IMR-90 (cell line): ENCODE measurements at regions not wholly inside any gene's neighbourhood (a gene's known extent, or its start where the extent isn't known, plus 50 kb on each side); places are given as distances from the start of the nearest gene placed in this dataset.

ENCODE experiments used
- ATAC-seq: fragments of 200-7000 bp; cut with Tn5 transposase; 2 replicates; pipeline ENCODE4 v1.9.1; 2020; ENCODE audit warnings: low read depth, mild to moderate bottlenecking, moderate library complexity
- BruUV-seq: library from RNA; stranded (reverse); fragments of 400-500 nt; replicated peaks from 2 replicates; lab custom pipeline; 2021; lab: Mats Ljungman, UMichigan
- CTCF ChIA-PET: fragments of 300-600 bp; formaldehyde crosslinking; extraction: SDS; loops from one replicate; lab custom pipeline; 2021; ENCODE audit warnings: antibody characterized with exemption; lab: Yijun Ruan, JAX
- POLR2A ChIA-PET: fragments of 300-600 bp; sonication (Branson Sonifier 250); formaldehyde crosslinking; loops from one replicate; lab custom pipeline; 2022; ENCODE audit warnings: antibody characterized with exemption; ENCODE audit not compliant: unreplicated experiment; lab: Charles Lee
- DNase-seq: peaks from one replicate; pipeline ENCODE4 v3.0.0; 2013
- H2AFZ ChIP-seq: replicated peaks from 2 replicates; pipeline ENCODE3; 2013; ENCODE audit warnings: low read length, mild to moderate bottlenecking; ENCODE audit not compliant: poor library complexity
- H2AK5ac ChIP-seq: 2 replicates; pipeline ENCODE4 v1.6.1; 2013; ENCODE audit warnings: low read depth, low read length, inconsistent platforms
- H2AK9ac ChIP-seq: replicated peaks from 2 replicates; pipeline ENCODE3; 2013; ENCODE audit warnings: mild to moderate bottlenecking, low read depth, low read length, moderate library complexity; ENCODE audit not compliant: poor library complexity
- H2BK120ac ChIP-seq: 2 replicates; pipeline ENCODE4 v1.6.1; 2013; ENCODE audit warnings: low read depth, low read length, inconsistent platforms
- H2BK15ac ChIP-seq: 3 replicates; pipeline ENCODE4 v1.6.1; 2013; ENCODE audit warnings: low read depth, low read length, inconsistent platforms
- H2BK20ac ChIP-seq: 2 replicates; pipeline ENCODE4 v1.6.1; 2013; ENCODE audit warnings: low read depth, mild to moderate bottlenecking, inconsistent platforms, low read length, moderate library complexity
- H2BK5ac ChIP-seq: 2 replicates; pipeline ENCODE4 v1.6.1; 2013; ENCODE audit warnings: mild to moderate bottlenecking, low read depth, low read length, inconsistent platforms; ENCODE audit not compliant: poor library complexity, severe bottlenecking
- H3K14ac ChIP-seq: replicated peaks from 2 replicates; pipeline ENCODE4 v1.6.1; 2013; ENCODE audit warnings: low read depth, low read length, inconsistent platforms
- H3K18ac ChIP-seq: 2 replicates; pipeline ENCODE4 v1.6.1; 2013; ENCODE audit warnings: low read depth, low read length, control low read depth
- H3K23ac ChIP-seq: 2 replicates; pipeline ENCODE4 v1.6.1; 2013; ENCODE audit warnings: low read depth, low read length, inconsistent platforms
- H3K27ac ChIP-seq: 2 replicates; pipeline ENCODE4 v1.5.1; 2013; ENCODE audit warnings: mild to moderate bottlenecking, control low read depth, low read length; ENCODE audit not compliant: insufficient read depth
- H3K27me3 ChIP-seq: 2 replicates; pipeline ENCODE4 v1.6.1; 2013; ENCODE audit warnings: low read length; ENCODE audit not compliant: control insufficient read depth, insufficient read depth
- H3K36me3 ChIP-seq: 2 replicates; pipeline ENCODE4 v1.6.1; 2013; ENCODE audit warnings: low read length, mixed read lengths; ENCODE audit not compliant: control insufficient read depth, insufficient read depth
- H3K4ac ChIP-seq: 2 replicates; pipeline ENCODE4 v1.6.1; 2013; ENCODE audit warnings: low read depth, low read length, inconsistent platforms
- H3K4me1 ChIP-seq: 2 replicates; pipeline ENCODE4 v1.6.1; 2013; ENCODE audit warnings: low read length, mixed read lengths; ENCODE audit not compliant: control insufficient read depth, insufficient read depth
- H3K4me2 ChIP-seq: 2 replicates; pipeline ENCODE4 v1.6.1; 2013; ENCODE audit warnings: low read depth, mild to moderate bottlenecking, control low read depth, low read length, moderate library complexity
- H3K4me3 ChIP-seq: 2 replicates; pipeline ENCODE4 v1.5.1; 2013; ENCODE audit warnings: low read depth, mild to moderate bottlenecking, control low read depth, low read length, moderate library complexity; ENCODE audit not compliant: insufficient read depth
- H3K56ac ChIP-seq: 2 replicates; pipeline ENCODE4 v1.6.1; 2013; ENCODE audit warnings: low read length, inconsistent platforms; ENCODE audit not compliant: insufficient read depth; ENCODE audit errors: extremely low read depth
- H3K79me1 ChIP-seq, 2 experiments: 2 replicates each; pipeline ENCODE4 v1.6.1; 2013; ENCODE audit warnings: low read length in 2 of 2, inconsistent platforms in 1 of 2, low read depth in 1 of 2
- H3K9ac ChIP-seq: 2 replicates; pipeline ENCODE4 v1.6.1; 2013; ENCODE audit warnings: low read depth, low read length, control low read depth
- H3K9me1 ChIP-seq: 2 replicates; pipeline ENCODE4 v1.6.1; 2013; ENCODE audit warnings: low read length, inconsistent platforms; ENCODE audit not compliant: insufficient read depth
- H3K9me3 ChIP-seq: 2 replicates; pipeline ENCODE4 v1.6.1; 2013; ENCODE audit warnings: low read length; ENCODE audit not compliant: control insufficient read depth, insufficient read depth
- H4K20me1 ChIP-seq: 2 replicates; pipeline ENCODE4 v1.6.1; 2013; ENCODE audit warnings: low read length, inconsistent platforms; ENCODE audit not compliant: insufficient read depth
- H4K5ac ChIP-seq: 2 replicates; pipeline ENCODE4 v1.6.1; 2013; ENCODE audit warnings: mild to moderate bottlenecking, low read depth, low read length, control low read depth
- H4K8ac ChIP-seq, 2 experiments: 2 replicates each; pipeline ENCODE4 v1.6.1; 2013; ENCODE audit warnings: low read depth in 2 of 2, low read length in 2 of 2, control low read depth in 1 of 2, inconsistent platforms in 1 of 2
- H4K91ac ChIP-seq: 2 replicates; pipeline ENCODE4 v1.6.1; 2013; ENCODE audit warnings: low read depth, low read length, inconsistent platforms; ENCODE audit not compliant: insufficient read depth
- CEBPB ChIP-seq: IDR thresholded peaks from 2 replicates; pipeline ENCODE4 v1.6.1; 2012; ENCODE audit warnings: low read depth, low read length, improper control_type of control experiment
- USF2 ChIP-seq: fragments of 150-350 bp; IDR thresholded peaks from 2 replicates; pipeline ENCODE4 v1.6.1; 2017; ENCODE audit warnings: mild to moderate bottlenecking, antibody characterized with exemption, low read length, low read depth
- WGBS, 2 experiments: methylation state at CpG; one replicate each; pipeline versions ENCODE4 v1.1.5 to v1.1.7; 2013; ENCODE audit warnings: missing lambda C conversion rate in 2 of 2; ENCODE audit not compliant: insufficient read length in 1 of 2; ENCODE audit errors: extremely low coverage in 2 of 2; 5-methylcytosine and 5-hydroxymethylcytosine counted together
- dilution Hi-C: fragments of 300-500 bp; cut with HindIII; formaldehyde crosslinking; loops from one replicate; pipeline ENCODE4 v1.14.3; 2018; ENCODE audit warnings: low sequenced_read_pairs; ENCODE audit not compliant: unreplicated experiment
- in situ Hi-C: fragments of 300-500 bp; cut with MboI; formaldehyde crosslinking; loops from 3 replicates; pipeline ENCODE4 v1.14.3; 2019; ENCODE audit warnings: low sequenced_read_pairs, inconsistent platforms, mixed read lengths
- intact Hi-C: fragments of 100-400 bp; cut with micrococcal nuclease; formaldehyde crosslinking; loops from 2 replicates; pipeline ENCODE4 v1.10.0; 2022

GRCh38 chr12:91417650-91418049, 235.0 kb upstream of the DCN start:
- no peak overlapping the region for H2BK5ac ChIP-seq
- no peak overlapping the region for H4K91ac ChIP-seq
- no peak overlapping the region for H2AK5ac ChIP-seq
- H3K23ac ChIP-seq, result no peak overlapping the region
- TF ChIP-seq USF2, result no peak
- TF ChIP-seq CEBPB, result no peak
- H4K20me1 ChIP-seq, result no peaks in the 10 kb centered on the region
- ATAC-seq (no peak), DNase-seq (no peak)
- H2BK15ac ChIP-seq, result no peak overlapping the region
- no peak overlapping the region for H4K5ac ChIP-seq
- H4K8ac ChIP-seq, result no peak overlapping the region
- H3K79me1 ChIP-seq, result no peaks in the 10 kb centered on the region
- H2AFZ ChIP-seq, result no peak overlapping the region
- dilution Hi-C loops (no loop called here), in situ Hi-C loops (no loop called here), intact Hi-C loops (loop anchor here (5.0 kb wide), 1 partner anchor 85 kb away; no protein-coding TSS in a partner anchor)
- ChIA-PET POLR2A (no interaction called here), CTCF (interaction anchor here (0.6 kb wide), 1 partner anchor 874 kb away, joined by 5 read pairs; no protein-coding TSS in a partner anchor)
- peaks cover 4% of the 10 kb centered on the region for H3K4me1 ChIP-seq
- no peaks in the 10 kb centered on the region for H3K9me3 ChIP-seq
- H3K9ac ChIP-seq, result no peak overlapping the region
- no peak overlapping the region for H3K4me3 ChIP-seq
- no peak overlapping the region for H3K27ac ChIP-seq
- no peak overlapping the region for H3K4me2 ChIP-seq
- H3K9me1 ChIP-seq, result no peaks in the 10 kb centered on the region
- no peak overlapping the region for H3K18ac ChIP-seq
- no peak overlapping the region for H2AK9ac ChIP-seq
- no peak overlapping the region for H2BK20ac ChIP-seq
- no peak overlapping the region for H3K14ac ChIP-seq
- H3K4ac ChIP-seq, result no peak overlapping the region
- 100% methylated on average over 1 of the region's 3 CpGs for WGBS, 2 experiments
- no peak overlapping the region for H3K56ac ChIP-seq
- peaks cover 5% of the 10 kb centered on the region for H3K27me3 ChIP-seq
- BruUV-seq, result no TSS peak
- no peak overlapping the region for H2BK120ac ChIP-seq
- H3K36me3 ChIP-seq, result no peaks in the 10 kb centered on the region
